ENCODE measurements at regions not wholly inside any gene's neighbourhood (a gene's known extent, or its start where the extent isn't known, plus 50 kb on each side); places are given as distances from the start of the nearest gene placed in this dataset.

- Mint-ChIP-seq H3K27me3 (ENCODE audit: low read depth) (no peaks in the 10 kb centered on the region), H3K36me3 (ENCODE audit: insufficient read depth in 1 of 3, low read depth in 3 of 3) (no peaks in the 10 kb centered on the region), H3K27ac (no peak overlapping the region), H3K4me1 (peaks cover 40 to 51% of the 10 kb centered on the region in 2 experiments), H3K9me3 (no peaks in the 10 kb centered on the region), H3K4me3 (no peak overlapping the region)
- Histone ChIP-seq H4K20me1 (ENCODE audit: control insufficient read depth, insufficient read depth, insufficient read length) (no peaks in the 10 kb centered on the region), H2BK20ac (ENCODE audit: low read depth, low read length, poor library complexity, severe bottlenecking) (no peak overlapping the region), H3K9ac (ENCODE audit: extremely low read depth, insufficient read length, low read length) (no peak overlapping the region), H2BK5ac (ENCODE audit: insufficient read length, low read length) (no peak overlapping the region), H2BK120ac (ENCODE audit: low read depth, low read length, poor library complexity, severe bottlenecking) (no peak overlapping the region), H3T11ph (ENCODE audit: low read length) (no peak overlapping the region), H3K23me2 (ENCODE audit: insufficient read length, low read depth, low read length, poor library complexity, severe bottlenecking) (no peaks in the 10 kb centered on the region), H3K27me3 (ENCODE audit: insufficient read depth, low read length) (no peaks in the 10 kb centered on the region), H2BK12ac (ENCODE audit: insufficient read length, low read depth, low read length) (no peak overlapping the region), H3K79me2 (ENCODE audit: insufficient read depth, low read length) (no peaks in the 10 kb centered on the region), H2AK5ac (ENCODE audit: insufficient read length, low read length) (no peak overlapping the region), H4K5ac (ENCODE audit: insufficient read length, low read depth, low read length) (no peak overlapping the region), H3K9me3 (ENCODE audit: control insufficient read depth, low read depth, low read length) (no peaks in the 10 kb centered on the region), H2AFZ (ENCODE audit: low read length) (no peak overlapping the region), H3K14ac (ENCODE audit: insufficient read depth, low read length) (no peak overlapping the region), H3K27ac (ENCODE audit: insufficient read length, low read depth, low read length) (no peak overlapping the region), H2BK15ac (ENCODE audit: low read depth, low read length) (no peak overlapping the region), H3K56ac (ENCODE audit: insufficient read length, low read depth, low read length) (no peak overlapping the region), H3K79me1 (ENCODE audit: insufficient read depth, low read depth, low read length, poor library complexity, severe bottlenecking) (no peaks in the 10 kb centered on the region), H3K4me1 (ENCODE audit: insufficient read depth, low read length) (peaks cover 17% of the 10 kb centered on the region; the same call in 1 of the 2 replicates), H3K4me2 (ENCODE audit: insufficient read depth, insufficient read length, low read length) (no peak overlapping the region), H3K4ac (ENCODE audit: low read depth, low read length) (no peak overlapping the region), H4K91ac (ENCODE audit: insufficient read length, low read depth, low read length) (no peak overlapping the region), H3K23ac (ENCODE audit: insufficient read length, low read depth, low read length) (no peak overlapping the region), H3K18ac (ENCODE audit: insufficient read length, low read depth, low read length) (no peak overlapping the region), H4K8ac (replicated peaks; ENCODE audit: insufficient read length, low read depth, low read length) (no peak overlapping the region)
- WGBS (ENCODE audit: extremely low coverage, insufficient read length, low lambda C conversion rate) = no CpG with 5 or more reads among the region's 2 CpGs
- no peak for DNase-seq
- TF ChIP-seq CTCF (conservative IDR thresholded peaks at IDR 0.05) = no peak
Measured at GRCh38 chr3:187913617-187914033, 168.4 kb upstream of the BCL6 start.

All from H9 (cell line).